Mesodermal cell (in vitro differentiated cells): ENCODE measurements at regions not wholly inside any gene's neighbourhood (a gene's known extent, or its start where the extent isn't known, plus 50 kb on each side); places are given as distances from the start of the nearest gene placed in this dataset.
"Not testable (repeated sequence)": the region's sequence is repeated elsewhere in the genome, so short reads cannot be mapped to it uniquely, and the experiment has no call there.

Experiments used
- H3K27ac ChIP-seq: 2 replicates; pipeline ENCODE4 v1.7.0; 2013; ENCODE audit warnings: mild to moderate bottlenecking, low read depth, low read length, moderate library complexity; ENCODE audit not compliant: severe bottlenecking
- H3K36me3 ChIP-seq: 2 replicates; pipeline ENCODE4 v1.7.1; 2013; ENCODE audit warnings: mild to moderate bottlenecking, low read length, moderate library complexity; ENCODE audit not compliant: control insufficient read depth, insufficient read depth
- H3K4me1 ChIP-seq: one replicate; pipeline ENCODE4 v1.7.1; 2013; ENCODE audit warnings: mild to moderate bottlenecking, low read length; ENCODE audit not compliant: insufficient read depth, control insufficient read depth, poor library complexity, severe bottlenecking
- H3K4me3 ChIP-seq: 2 replicates; pipeline ENCODE4 v1.7.0; 2013; ENCODE audit warnings: low read length, control low read depth, mild to moderate bottlenecking; ENCODE audit not compliant: insufficient read depth, poor library complexity, severe bottlenecking; ENCODE audit errors: extremely low read depth
- H3K9me3 ChIP-seq: 2 replicates; pipeline ENCODE4 v1.7.1; 2013; ENCODE audit warnings: mild to moderate bottlenecking, low read length, moderate library complexity; ENCODE audit not compliant: control insufficient read depth
- WGBS, 2 experiments: methylation state at CpG; one replicate each; pipeline ENCODE4 v1.1.5; 2013; ENCODE audit warnings: missing lambda C conversion rate in 2 of 2; ENCODE audit not compliant: insufficient coverage in 2 of 2; 5-methylcytosine and 5-hydroxymethylcytosine counted together

- Histone ChIP-seq H3K4me1 (no peaks in the 10 kb centered on the region), H3K36me3 (no peaks in the 10 kb centered on the region), H3K9me3 (no peaks in the 10 kb centered on the region), H3K4me3 (no peak overlapping the region), H3K27ac (no peak overlapping the region)
Observed at GRCh38 chr6:49001856-49002541, 461.1 kb downstream of the MMUT start.

- H3K36me3 ChIP-seq = no peaks in the 10 kb centered on the region
- no peaks in the 10 kb centered on the region for H3K4me1 ChIP-seq
- no peaks in the 10 kb centered on the region for H3K9me3 ChIP-seq
Observed at GRCh38 chr6:48998574-48998973, 464.5 kb downstream of the MMUT start.

GRCh38 chr6:48996461-48997119, 466.5 kb downstream of the MMUT start:
- H3K36me3 ChIP-seq = no peaks in the 10 kb centered on the region
- no peak overlapping the region for H3K27ac ChIP-seq
- 83 to 91% methylated on average over 6 of the region's 6 CpGs for WGBS, 2 experiments
- H3K9me3 ChIP-seq = no peaks in the 10 kb centered on the region
- no peaks in the 10 kb centered on the region for H3K4me1 ChIP-seq
- H3K4me3 ChIP-seq = no peak overlapping the region

More at GRCh38 chr6:48998574-48998973, 464.5 kb downstream of the MMUT start:
- H3K4me3 ChIP-seq = no peak overlapping the region
- H3K27ac ChIP-seq = no peak overlapping the region

DNA sequence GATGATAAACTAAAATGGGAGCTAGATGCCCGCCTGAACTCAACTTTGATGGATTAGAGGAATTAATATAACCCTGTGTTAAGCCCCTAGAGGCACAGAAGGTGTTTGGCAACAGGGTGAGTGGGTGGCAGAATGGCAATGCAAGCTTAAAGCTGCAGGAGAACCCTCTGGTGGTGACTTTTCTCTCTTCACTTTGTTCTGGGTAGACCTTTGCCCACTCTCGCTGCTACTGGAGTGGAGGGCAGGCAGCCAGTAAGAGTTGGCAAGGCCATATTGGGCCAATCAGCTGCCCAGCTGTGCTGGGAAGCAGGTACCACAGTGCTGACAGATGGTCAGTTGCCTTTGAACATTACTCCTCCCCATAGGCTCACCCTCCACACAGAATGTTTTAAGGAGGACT, 468.2 kb downstream of the MMUT start:
- Histone ChIP-seq H3K36me3 (no peaks in the 10 kb centered on the region), H3K4me3 (no peak overlapping the region), H3K27ac (no peak overlapping the region), H3K9me3 (no peaks in the 10 kb centered on the region), H3K4me1 (no peaks in the 10 kb centered on the region)
- WGBS, 2 experiments = 88 to 91% methylated on average over 1 of the region's 2 CpGs

GRCh38 chr6:48990739-48991138, 472.3 kb downstream of the MMUT start:
- Histone ChIP-seq H3K9me3 (peaks cover 6% of the 10 kb centered on the region), H3K27ac (no peak overlapping the region), H3K4me3 (no peak overlapping the region), H3K36me3 (no peaks in the 10 kb centered on the region), H3K4me1 (no peaks in the 10 kb centered on the region)
- 92 to 95% methylated on average over 5 of the region's 5 CpGs for WGBS, 2 experiments

GRCh38 chr6:48986845-48987244, 476.2 kb downstream of the MMUT start:
- WGBS, 2 experiments = 89 to 96% methylated on average over 2 to 3 of the region's 4 CpGs
- Histone ChIP-seq H3K27ac (no peak overlapping the region), H3K4me3 (no peak overlapping the region)

GRCh38 chr6:48986105-48986504, 476.9 kb downstream of the MMUT start:
- H3K36me3 ChIP-seq = no peaks in the 10 kb centered on the region
- H3K27ac ChIP-seq = no peak overlapping the region
- no peaks in the 10 kb centered on the region for H3K4me1 ChIP-seq
- 90 to 100% methylated on average over 1 to 2 of the region's 2 CpGs for WGBS, 2 experiments
- no peak overlapping the region for H3K4me3 ChIP-seq
- peaks cover 6% of the 10 kb centered on the region for H3K9me3 ChIP-seq

More at GRCh38 chr6:48986845-48987244, 476.2 kb downstream of the MMUT start:
- Histone ChIP-seq H3K4me1 (no peaks in the 10 kb centered on the region), H3K9me3 (peaks cover 6% of the 10 kb centered on the region), H3K36me3 (no peaks in the 10 kb centered on the region)

DNA sequence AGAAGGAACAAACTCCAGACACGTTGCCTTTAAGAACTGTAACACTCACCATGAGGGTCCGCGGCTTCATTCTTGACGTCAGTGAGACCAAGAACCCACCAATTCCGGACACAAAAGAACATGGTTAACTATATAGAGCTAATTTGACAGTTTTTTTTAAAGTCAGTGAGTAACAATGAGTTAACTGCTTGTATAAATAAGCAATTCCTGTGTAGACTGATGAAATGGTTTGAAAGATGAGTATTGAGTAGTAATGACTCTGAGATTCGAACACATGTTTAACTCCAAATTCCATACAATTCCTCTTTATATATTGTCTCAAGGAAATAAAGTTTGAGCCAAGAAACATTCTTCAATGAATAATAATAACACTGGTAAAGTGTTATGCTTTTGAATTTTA, 478.0 kb downstream of the MMUT start:
- peaks cover 6% of the 10 kb centered on the region for H3K9me3 ChIP-seq
- no peak overlapping the region for H3K27ac ChIP-seq
- no peaks in the 10 kb centered on the region for H3K36me3 ChIP-seq
- WGBS, 2 experiments = no CpG with 5 or more reads among the region's 6 CpGs
- no peaks in the 10 kb centered on the region for H3K4me1 ChIP-seq
- H3K4me3 ChIP-seq = no peak overlapping the region

DNA sequence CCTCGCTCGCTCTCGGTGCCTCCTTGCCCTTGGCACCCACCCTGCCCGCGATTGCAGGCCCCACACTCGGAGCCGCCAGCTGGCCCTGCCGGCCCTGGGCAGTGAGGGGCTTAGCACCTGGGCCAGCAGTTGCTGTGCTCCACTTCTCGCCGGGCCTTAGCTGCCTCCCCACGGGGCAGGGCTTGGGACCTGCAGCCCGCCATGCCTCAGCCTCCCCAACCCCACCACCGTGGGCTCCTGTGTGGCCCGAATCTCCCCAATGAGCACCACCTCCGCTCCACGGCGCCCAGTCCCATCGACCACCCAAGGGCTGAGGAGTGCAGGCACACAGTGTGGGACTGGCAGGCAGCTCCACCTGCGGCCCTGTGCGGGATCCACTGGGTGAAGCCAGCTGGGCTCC, 479.1 kb downstream of the MMUT start:
- H3K4me1 ChIP-seq, H3K27ac ChIP-seq, H3K36me3 ChIP-seq, H3K4me3 ChIP-seq, H3K9me3 ChIP-seq: not testable (repeated sequence)
- WGBS, 2 experiments = 88 to 91% methylated on average over 16 to 19 of the region's 20 CpGs

- no peak overlapping the region for H3K4me3 ChIP-seq
- WGBS, 2 experiments = 92 to 99% methylated on average over 10 to 12 of the region's 17 CpGs
- H3K36me3 ChIP-seq = no peaks in the 10 kb centered on the region
- peaks cover 4% of the 10 kb centered on the region for H3K9me3 ChIP-seq
- no peaks in the 10 kb centered on the region for H3K4me1 ChIP-seq
- H3K27ac ChIP-seq = no peak overlapping the region
Observed at GRCh38 chr6:48983377-48983776, 479.7 kb downstream of the MMUT start.

DNA sequence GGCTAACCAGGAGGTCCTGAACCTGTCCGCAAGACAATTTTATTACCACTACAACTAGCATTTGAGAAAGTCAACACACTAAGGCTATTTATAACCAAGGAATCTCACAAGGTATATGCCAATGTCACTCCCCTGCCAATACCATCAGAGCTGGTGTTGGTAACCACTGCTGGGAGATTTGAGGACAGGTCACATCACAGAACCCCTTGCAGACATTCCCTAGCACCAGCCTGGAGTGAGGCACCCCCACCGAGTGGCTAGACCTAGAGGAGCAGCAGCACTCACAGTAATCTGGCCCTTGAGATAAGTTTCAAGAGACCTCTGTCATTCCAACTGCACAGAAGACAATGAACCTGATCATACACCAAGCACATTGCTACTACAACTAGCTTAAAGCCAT, 483.2 kb downstream of the MMUT start:
- WGBS, 2 experiments = 83 to 92% methylated on average over 2 of the region's 2 CpGs
- no peaks in the 10 kb centered on the region for H3K36me3 ChIP-seq
- no peak overlapping the region for H3K4me3 ChIP-seq
- no peak overlapping the region for H3K27ac ChIP-seq
- no peaks in the 10 kb centered on the region for H3K4me1 ChIP-seq
- no peaks in the 10 kb centered on the region for H3K9me3 ChIP-seq
